Fibroblast of skin of left biceps (primary cell): ENCODE measurements at regions not wholly inside any gene's neighbourhood (a gene's known extent, or its start where the extent isn't known, plus 50 kb on each side); places are given as distances from the start of the nearest gene placed in this dataset.
"Not testable (repeated sequence)": the region's sequence is repeated elsewhere in the genome, so short reads cannot be mapped to it uniquely, and the experiment has no call there.

Source experiments
- DNase-seq, 2 experiments: peaks; one replicate each; pipeline ENCODE4 v3.0.0-alpha.2; 2013; ENCODE audit warnings: low read depth in 2 of 2

- DNase-seq = no peak
Observed at GRCh38 chr5:99600952-99601351, 672.1 kb upstream of the CHD1 start.

GRCh38 chr5:99590806-99591205 is 662.0 kb upstream of the CHD1 start:
- no peak for DNase-seq

GRCh38 chr5:99589424-99589823 is 660.6 kb upstream of the CHD1 start:
- no peak for DNase-seq

GRCh38 chr5:99587983-99588382 is 659.2 kb upstream of the CHD1 start:
- DNase-seq = no peak

GRCh38 chr5:99586878-99587277 is 658.1 kb upstream of the CHD1 start:
- no peak for DNase-seq

GRCh38 chr5:99581204-99581603 is 652.4 kb upstream of the CHD1 start:
- not testable (repeated sequence) for DNase-seq

- DNase-seq = not testable (repeated sequence)
Observed at GRCh38 chr5:99562937-99563627, 634.3 kb upstream of the CHD1 start.

- no peak for DNase-seq
Observed at GRCh38 chr5:99553211-99553810, 624.5 kb upstream of the CHD1 start.

GRCh38 chr5:99544356-99544755 is 615.5 kb upstream of the CHD1 start:
- no peak for DNase-seq

GRCh38 chr5:99543841-99544240 is 615.0 kb upstream of the CHD1 start:
- peak in 1 of 2 experiments; percentile 3 for DNase-seq

GRCh38 chr5:99534241-99534640 is 605.4 kb upstream of the CHD1 start:
- not testable (repeated sequence) for DNase-seq

- DNase-seq = not testable (repeated sequence)
Observed at GRCh38 chr5:99521666-99522065, 592.9 kb upstream of the CHD1 start.

- DNase-seq = not testable (repeated sequence)
Observed at GRCh38 chr5:99515864-99516490, 587.2 kb upstream of the CHD1 start.

GRCh38 chr5:99510237-99510866 is 581.5 kb upstream of the CHD1 start:
- DNase-seq = not testable (repeated sequence)

- DNase-seq = not testable (repeated sequence)
Observed at GRCh38 chr5:99509064-99509463, 580.3 kb upstream of the CHD1 start.

GRCh38 chr5:99495456-99495855 is 566.6 kb upstream of the CHD1 start:
- DNase-seq = not testable (repeated sequence)

GRCh38 chr5:99478450-99478849 is 549.6 kb upstream of the CHD1 start:
- not testable (repeated sequence) for DNase-seq

- DNase-seq = not testable (repeated sequence)
Observed at GRCh38 chr5:99473328-99473727, 544.5 kb upstream of the CHD1 start.

- not testable (repeated sequence) for DNase-seq
Observed at GRCh38 chr5:99471726-99472125, 542.9 kb upstream of the CHD1 start.

GRCh38 chr5:99471178-99471577 is 542.4 kb upstream of the CHD1 start:
- not testable (repeated sequence) for DNase-seq

GRCh38 chr5:99470636-99471035 is 541.8 kb upstream of the CHD1 start:
- DNase-seq = not testable (repeated sequence)

- no peak for DNase-seq
Observed at GRCh38 chr5:99460701-99461100, 531.9 kb upstream of the CHD1 start.
